OCI-LY7 (cell line): ENCODE measurements at regions not wholly inside any gene's neighbourhood (a gene's known extent, or its start where the extent isn't known, plus 50 kb on each side); places are given as distances from the start of the nearest gene placed in this dataset.

Experiments used
- BruUV-seq: library from RNA; stranded (reverse); fragments of 400-500 nt; replicated peaks from 2 replicates; lab custom pipeline; 2021; lab: Mats Ljungman, UMichigan
- CTCF ChIA-PET: fragments of 300-600 bp; sonication (Branson Sonifier 250); formaldehyde crosslinking; loops from one replicate; lab custom pipeline; 2022; ENCODE audit warnings: antibody characterized with exemption; ENCODE audit not compliant: unreplicated experiment; lab: Charles Lee
- POLR2A ChIA-PET: fragments of 300-600 bp; sonication (Branson Sonifier 250); formaldehyde crosslinking; loops from one replicate; lab custom pipeline; 2022; ENCODE audit warnings: antibody characterized with exemption; lab: Charles Lee
- DNase-seq: peaks from one replicate; pipeline ENCODE4 v3.0.0-alpha.2; 2015; ENCODE audit warnings: low spot score
- H2AFZ ChIP-seq: fragments of 200-600 bp; sonication (generic), shearing (Covaris generic); 2 replicates; pipeline ENCODE4 v1.6.1; 2014; ENCODE audit warnings: mild to moderate bottlenecking, antibody characterized with exemption, low read length, moderate library complexity
- H3K27ac ChIP-seq: fragments of 200-600 bp; sonication (generic); 2 replicates; pipeline ENCODE4 v1.5.1; 2014; ENCODE audit warnings: mixed run types, low read depth, mild to moderate bottlenecking, moderate library complexity, low read length, inconsistent platforms; ENCODE audit not compliant: poor library complexity, severe bottlenecking
- H3K36me3 ChIP-seq: fragments of 200-600 bp; sonication (generic); 2 replicates; pipeline ENCODE4 v1.6.1; 2014; ENCODE audit warnings: mild to moderate bottlenecking, antibody characterized with exemption, low read length, moderate library complexity, mixed read lengths; ENCODE audit not compliant: insufficient read depth
- H3K4me1 ChIP-seq: fragments of 200-600 bp; sonication (generic); 2 replicates; pipeline ENCODE4 v1.5.1; 2014; ENCODE audit warnings: mild to moderate bottlenecking, low read length; ENCODE audit not compliant: insufficient read depth, poor library complexity, severe bottlenecking
- H3K4me2 ChIP-seq: fragments of 200-600 bp; sonication (generic); 2 replicates; pipeline ENCODE4 v1.6.1; 2014; ENCODE audit warnings: mild to moderate bottlenecking, low read length
- H3K4me3 ChIP-seq: fragments of 200-600 bp; sonication (generic); 2 replicates; pipeline ENCODE4 v1.5.1; 2014; ENCODE audit warnings: mild to moderate bottlenecking, low read depth, low read length; ENCODE audit not compliant: poor library complexity, severe bottlenecking
- H3K79me2 ChIP-seq: fragments of 200-600 bp; sonication (generic); 2 replicates; pipeline ENCODE4 v1.6.1; 2016; ENCODE audit warnings: low read depth, mild to moderate bottlenecking, low read length, moderate library complexity, mixed read lengths; ENCODE audit not compliant: insufficient read depth
- H3K9me2 ChIP-seq: fragments of 200-600 bp; sonication (generic); 2 replicates; pipeline ENCODE4 v1.6.1; 2016; ENCODE audit warnings: mild to moderate bottlenecking, low read length, mixed read lengths; ENCODE audit not compliant: insufficient read depth
- H3K9me3 ChIP-seq: fragments of 200-600 bp; sonication (generic); 2 replicates; pipeline ENCODE4 v1.6.1; 2014; ENCODE audit warnings: mild to moderate bottlenecking, mixed run types, low read length, mixed read lengths
- H4K20me1 ChIP-seq: fragments of 200-600 bp; sonication (generic); 2 replicates; pipeline ENCODE4 v1.6.1; 2014; ENCODE audit warnings: mild to moderate bottlenecking, antibody characterized with exemption, low read length, moderate library complexity, mixed read lengths; ENCODE audit not compliant: insufficient read depth
- EZH2phosphoT487 ChIP-seq: fragments of 200-600 bp; sonication (generic); IDR thresholded peaks from 2 replicates; pipeline ENCODE4 v1.6.1; 2018; ENCODE audit warnings: low read depth, borderline replicate concordance, mild to moderate bottlenecking, mixed run types, antibody characterized with exemption, low read length, moderate library complexity, mixed read lengths
- intact Hi-C: fragments of 100-400 bp; cut with micrococcal nuclease; formaldehyde crosslinking; loops from one replicate; pipeline ENCODE4 v1.10.0; 2022; ENCODE audit not compliant: unreplicated experiment
- TF ChIP-seq, protein P1 (sequence below): fragments of 200-600 bp; sonication (generic); conservative IDR thresholded peaks from 2 replicates; pipeline ENCODE4 v1.5.1; 2014; ENCODE audit warnings: mild to moderate bottlenecking, antibody characterized with exemption, low read length, moderate library complexity, mixed read lengths

DNA sequence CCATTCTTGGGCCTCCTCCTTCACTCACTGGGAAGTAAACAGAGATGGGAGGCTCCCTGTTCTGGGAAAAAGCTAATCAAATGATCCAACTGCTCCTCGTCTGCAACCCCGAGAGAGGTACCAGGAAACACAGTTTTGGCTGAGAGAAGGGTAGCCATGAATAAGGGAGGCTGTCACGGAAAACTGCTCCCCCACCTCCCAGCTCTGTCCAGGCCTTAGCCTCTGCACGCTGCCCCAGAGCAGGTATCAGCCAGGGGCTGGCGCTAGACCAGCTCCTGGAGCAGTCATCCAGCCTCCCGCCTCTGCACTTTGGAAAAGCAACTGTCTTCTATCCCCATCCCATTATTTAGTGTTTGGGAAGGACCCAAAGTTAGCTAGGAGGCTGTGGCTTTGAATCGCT, 266.1 kb downstream of the NDUFS4 start:
- H3K9me3 ChIP-seq = no peaks in the 10 kb centered on the region
- ChIA-PET CTCF (no interaction called here), POLR2A (no interaction called here)
- H3K36me3 ChIP-seq = no peaks in the 10 kb centered on the region
- no TSS peak for BruUV-seq
- H3K27ac ChIP-seq = no peak overlapping the region
- intact Hi-C loops = no loop called here
- DNase-seq = no peak
- no peaks in the 10 kb centered on the region for H3K79me2 ChIP-seq
- no peak overlapping the region for H3K4me2 ChIP-seq
- no peaks in the 10 kb centered on the region for H4K20me1 ChIP-seq
- H3K4me1 ChIP-seq = no peaks in the 10 kb centered on the region
- TF ChIP-seq EZH2phosphoT487 = no peak
- TF ChIP-seq, protein P1, sequence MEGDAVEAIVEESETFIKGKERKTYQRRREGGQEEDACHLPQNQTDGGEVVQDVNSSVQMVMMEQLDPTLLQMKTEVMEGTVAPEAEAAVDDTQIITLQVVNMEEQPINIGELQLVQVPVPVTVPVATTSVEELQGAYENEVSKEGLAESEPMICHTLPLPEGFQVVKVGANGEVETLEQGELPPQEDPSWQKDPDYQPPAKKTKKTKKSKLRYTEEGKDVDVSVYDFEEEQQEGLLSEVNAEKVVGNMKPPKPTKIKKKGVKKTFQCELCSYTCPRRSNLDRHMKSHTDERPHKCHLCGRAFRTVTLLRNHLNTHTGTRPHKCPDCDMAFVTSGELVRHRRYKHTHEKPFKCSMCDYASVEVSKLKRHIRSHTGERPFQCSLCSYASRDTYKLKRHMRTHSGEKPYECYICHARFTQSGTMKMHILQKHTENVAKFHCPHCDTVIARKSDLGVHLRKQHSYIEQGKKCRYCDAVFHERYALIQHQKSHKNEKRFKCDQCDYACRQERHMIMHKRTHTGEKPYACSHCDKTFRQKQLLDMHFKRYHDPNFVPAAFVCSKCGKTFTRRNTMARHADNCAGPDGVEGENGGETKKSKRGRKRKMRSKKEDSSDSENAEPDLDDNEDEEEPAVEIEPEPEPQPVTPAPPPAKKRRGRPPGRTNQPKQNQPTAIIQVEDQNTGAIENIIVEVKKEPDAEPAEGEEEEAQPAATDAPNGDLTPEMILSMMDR = no peak
- no peak overlapping the region for H2AFZ ChIP-seq
- H3K9me2 ChIP-seq = no peaks in the 10 kb centered on the region
- H3K4me3 ChIP-seq = no peak overlapping the region

DNA sequence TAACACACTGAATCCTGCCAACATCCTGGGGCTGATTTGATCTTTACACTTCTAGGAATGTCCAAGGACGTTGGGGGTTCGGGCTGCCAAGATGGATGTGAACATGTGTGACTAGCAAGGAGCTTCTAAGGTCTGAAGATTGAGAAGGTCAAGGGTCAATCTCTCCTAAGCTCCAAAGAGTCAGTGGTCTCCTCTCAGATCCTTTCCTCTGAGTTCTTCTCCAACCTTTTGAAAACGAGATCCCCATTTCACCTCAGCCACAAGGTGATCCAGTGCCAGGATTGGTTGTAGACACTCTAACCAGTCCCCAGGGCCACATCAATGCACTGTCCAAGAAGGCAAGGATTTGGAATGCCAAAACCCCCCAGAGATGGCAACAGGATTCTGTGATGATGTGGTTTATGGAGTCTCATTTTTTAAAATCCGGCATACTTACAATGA, 266.8 kb downstream of the NDUFS4 start:
- Histone ChIP-seq H3K4me3 (no peak overlapping the region), H3K4me1 (no peaks in the 10 kb centered on the region), H3K9me3 (no peaks in the 10 kb centered on the region), H3K9me2 (no peaks in the 10 kb centered on the region), H2AFZ (no peak overlapping the region), H3K27ac (no peak overlapping the region), H3K4me2 (no peak overlapping the region), H3K36me3 (no peaks in the 10 kb centered on the region), H4K20me1 (no peaks in the 10 kb centered on the region), H3K79me2 (no peaks in the 10 kb centered on the region)
- no TSS peak for BruUV-seq
- no peak for DNase-seq
- POLR2A ChIA-PET = no interaction called here
- CTCF ChIA-PET = no interaction called here
- intact Hi-C loops = no loop called here
- TF ChIP-seq EZH2phosphoT487 = no peak
- TF ChIP-seq, protein P1 = no peak

DNA sequence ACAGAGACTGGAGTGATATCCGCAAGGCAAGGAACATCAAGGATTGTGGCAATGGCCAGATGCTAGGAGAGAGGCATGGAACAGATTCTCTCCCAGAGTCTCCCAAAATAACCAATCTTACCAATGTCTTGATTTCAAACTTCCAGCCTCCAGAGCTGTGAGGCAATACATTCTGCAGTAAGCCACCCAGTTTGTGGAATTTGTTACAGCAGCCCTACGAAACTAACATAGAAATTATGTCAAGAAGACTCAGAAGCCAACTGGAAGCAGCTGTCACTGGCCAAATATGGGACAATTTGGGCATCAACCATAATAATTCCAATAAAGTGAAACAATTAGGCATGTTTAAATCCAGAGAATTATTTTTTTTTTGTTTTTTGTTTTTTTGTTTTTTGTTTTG, 271.1 kb downstream of the NDUFS4 start:
- Histone ChIP-seq H3K4me2 (no peak overlapping the region), H3K4me3 (no peak overlapping the region), H3K4me1 (no peaks in the 10 kb centered on the region), H3K36me3 (no peaks in the 10 kb centered on the region), H3K27ac (no peak overlapping the region), H3K79me2 (no peaks in the 10 kb centered on the region), H3K9me3 (no peaks in the 10 kb centered on the region), H4K20me1 (no peaks in the 10 kb centered on the region), H2AFZ (no peak overlapping the region), H3K9me2 (no peaks in the 10 kb centered on the region)
- POLR2A ChIA-PET = no interaction called here
- CTCF ChIA-PET = no interaction called here
- TF ChIP-seq EZH2phosphoT487 = no peak
- TF ChIP-seq, protein P1 = no peak
- no peak for DNase-seq
- intact Hi-C loops = no loop called here
- no TSS peak for BruUV-seq
